LNCaP clone FGC (cell line): ENCODE measurements at regions not wholly inside any gene's neighbourhood (a gene's known extent, or its start where the extent isn't known, plus 50 kb on each side); places are given as distances from the start of the nearest gene placed in this dataset.

Source experiments
- DNase-seq: peaks from one replicate; pipeline ENCODE4 v3.0.0-alpha.2; 2011; ENCODE audit warnings: low read depth
- H3K4me3 ChIP-seq: 2 replicates; pipeline ENCODE4 v1.5.1; 2011; ENCODE audit warnings: mild to moderate bottlenecking, low read depth, low read length, control low read depth
- CTCF ChIP-seq: IDR thresholded peaks from 2 replicates; pipeline ENCODE4 v1.5.1; 2012; ENCODE audit warnings: mild to moderate bottlenecking; ENCODE audit not compliant: control insufficient read depth, insufficient read depth; ENCODE audit errors: extremely low read depth

GRCh38 chr7:88462799-88463198, 156.1 kb upstream of the STEAP4 start:
- no peak overlapping the region for H3K4me3 ChIP-seq
- no peak for DNase-seq
- TF ChIP-seq CTCF, result no peak

GRCh38 chr7:88460650-88461049, 154.0 kb upstream of the STEAP4 start:
- no peak for TF ChIP-seq CTCF
- no peak overlapping the region for H3K4me3 ChIP-seq
- DNase-seq, result no peak

GRCh38 chr7:88458946-88459345, 152.3 kb upstream of the STEAP4 start:
- DNase-seq, result no peak
- H3K4me3 ChIP-seq, result no peak overlapping the region
- no peak for TF ChIP-seq CTCF

- TF ChIP-seq CTCF, result no peak
- DNase-seq, result no peak
- no peak overlapping the region for H3K4me3 ChIP-seq
Measured at GRCh38 chr7:88458279-88458678, 151.6 kb upstream of the STEAP4 start.

GRCh38 chr7:88457320-88457719, 150.6 kb upstream of the STEAP4 start:
- no peak for TF ChIP-seq CTCF
- H3K4me3 ChIP-seq, result no peak overlapping the region
- DNase-seq, result no peak

GRCh38 chr7:88456490-88456889, 149.8 kb upstream of the STEAP4 start:
- no peak for TF ChIP-seq CTCF
- no peak overlapping the region for H3K4me3 ChIP-seq
- DNase-seq, result no peak

GRCh38 chr7:88455696-88456095, 149.0 kb upstream of the STEAP4 start:
- no peak overlapping the region for H3K4me3 ChIP-seq
- no peak for TF ChIP-seq CTCF
- no peak for DNase-seq
